Thyroid gland (tissue), 4 donors: ENCODE measurements at regions not wholly inside any gene's neighbourhood (a gene's known extent, or its start where the extent isn't known, plus 50 kb on each side); places are given as distances from the start of the nearest gene placed in this dataset.

ENCODE experiments used
- POLR2A ChIP-seq, 2 donors: fragments of 450-650 bp; IDR thresholded peaks; one replicate each; pipeline ENCODE4 v1.6.1; 2017; ENCODE audit warnings: antibody characterized with exemption in 2 of 2, mild to moderate bottlenecking in 2 of 2, moderate library complexity in 1 of 2
- TF ChIP-seq, protein P1 (sequence below), 6 experiments: fragments of 200-600 bp in 3 of 6; fragments of 450-650 bp in 3 of 6; sonication (generic) in 3 of 6; IDR thresholded peaks; one replicate each; pipeline ENCODE4 v1.5.1; 2016 to 2019; ENCODE audit warnings: antibody characterized with exemption in 6 of 6, mild to moderate bottlenecking in 2 of 6, inconsistent platforms in 1 of 6, moderate library complexity in 1 of 6

DNA sequence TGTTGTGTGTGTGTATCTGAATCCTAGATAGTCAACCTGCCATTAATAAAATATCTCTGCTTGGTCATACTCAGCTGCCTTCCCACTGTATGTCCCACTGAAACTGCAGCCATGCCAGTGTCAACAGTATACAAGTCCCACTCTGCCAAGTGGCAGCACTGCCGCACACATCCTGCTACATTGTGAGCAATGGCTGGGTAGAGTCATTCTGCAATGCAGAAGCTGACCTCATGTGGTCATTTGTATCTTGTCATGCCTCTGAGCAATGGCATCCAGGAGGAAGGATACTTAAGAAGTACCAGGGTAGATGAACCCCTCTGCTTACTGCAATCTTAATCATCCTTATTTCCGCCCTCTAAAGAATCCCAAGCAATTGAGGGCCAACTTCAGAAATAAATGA, 302.2 kb upstream of the DDX18 start:
- TF ChIP-seq, protein P1, sequence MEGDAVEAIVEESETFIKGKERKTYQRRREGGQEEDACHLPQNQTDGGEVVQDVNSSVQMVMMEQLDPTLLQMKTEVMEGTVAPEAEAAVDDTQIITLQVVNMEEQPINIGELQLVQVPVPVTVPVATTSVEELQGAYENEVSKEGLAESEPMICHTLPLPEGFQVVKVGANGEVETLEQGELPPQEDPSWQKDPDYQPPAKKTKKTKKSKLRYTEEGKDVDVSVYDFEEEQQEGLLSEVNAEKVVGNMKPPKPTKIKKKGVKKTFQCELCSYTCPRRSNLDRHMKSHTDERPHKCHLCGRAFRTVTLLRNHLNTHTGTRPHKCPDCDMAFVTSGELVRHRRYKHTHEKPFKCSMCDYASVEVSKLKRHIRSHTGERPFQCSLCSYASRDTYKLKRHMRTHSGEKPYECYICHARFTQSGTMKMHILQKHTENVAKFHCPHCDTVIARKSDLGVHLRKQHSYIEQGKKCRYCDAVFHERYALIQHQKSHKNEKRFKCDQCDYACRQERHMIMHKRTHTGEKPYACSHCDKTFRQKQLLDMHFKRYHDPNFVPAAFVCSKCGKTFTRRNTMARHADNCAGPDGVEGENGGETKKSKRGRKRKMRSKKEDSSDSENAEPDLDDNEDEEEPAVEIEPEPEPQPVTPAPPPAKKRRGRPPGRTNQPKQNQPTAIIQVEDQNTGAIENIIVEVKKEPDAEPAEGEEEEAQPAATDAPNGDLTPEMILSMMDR (IDR thresholded peaks at IDR 0.05), result no peak
- no peak for TF ChIP-seq POLR2A (IDR thresholded peaks at IDR 0.05)
